Common myeloid progenitor, CD34-positive (primary cell): ENCODE measurements at regions not wholly inside any gene's neighbourhood (a gene's known extent, or its start where the extent isn't known, plus 50 kb on each side); places are given as distances from the start of the nearest gene placed in this dataset.

Source experiments
- CTCF ChIA-PET: fragments of 350-600 bp; sonication (Branson Sonifier 250); formaldehyde crosslinking; loops from one replicate; lab custom pipeline; 2021; ENCODE audit warnings: antibody characterized with exemption; lab: Charles Lee
- POLR2A ChIA-PET: fragments of 350-600 bp; sonication (Branson Sonifier 250); formaldehyde crosslinking; loops from one replicate; lab custom pipeline; 2021; ENCODE audit warnings: antibody characterized with exemption; lab: Charles Lee
- DNase-seq, 3 donors: peaks; one replicate each; pipeline versions ENCODE4 v3.0.0 to v3.0.0-alpha.2; 2013
- H3K27ac ChIP-seq, 2 experiments: 1 replicate in 1 of 2; 2 replicates in 1 of 2; pipeline ENCODE4 v1.7.0; 2013; ENCODE audit warnings: inconsistent platforms in 2 of 2, low read length in 2 of 2, mild to moderate bottlenecking in 2 of 2, low read depth in 1 of 2, moderate library complexity in 1 of 2; ENCODE audit not compliant: severe bottlenecking in 2 of 2, insufficient read depth in 1 of 2, poor library complexity in 1 of 2
- H3K27me3 ChIP-seq, 5 experiments: replicated peaks in 2 of 5; 1 replicate in 3 of 5; 2 replicates in 2 of 5; pipeline versions ENCODE4 v1.6.1 to v1.7.0; 2013; ENCODE audit warnings: low read length in 4 of 5, mild to moderate bottlenecking in 2 of 5, moderate library complexity in 2 of 5, inconsistent platforms in 1 of 5; ENCODE audit not compliant: insufficient read depth in 5 of 5, control insufficient read depth in 4 of 5
- H3K36me3 ChIP-seq, 4 experiments: 1 replicate in 2 of 4; 2 replicates in 2 of 4; pipeline versions ENCODE4 v1.6.1 to v1.7.0; 2013; ENCODE audit warnings: low read length in 3 of 4, control low read depth in 1 of 4, mild to moderate bottlenecking in 1 of 4; ENCODE audit not compliant: control insufficient read depth in 4 of 4, insufficient read depth in 4 of 4
- H3K4me1 ChIP-seq, 4 experiments: 1 replicate in 3 of 4; 2 replicates in 1 of 4; pipeline versions ENCODE4 v1.6.1 to v1.7.1; 2013; ENCODE audit warnings: low read length in 3 of 4, mild to moderate bottlenecking in 3 of 4, control low read depth in 1 of 4, inconsistent platforms in 1 of 4, moderate library complexity in 1 of 4; ENCODE audit not compliant: control insufficient read depth in 4 of 4, insufficient read depth in 4 of 4; ENCODE audit errors: control extremely low read depth in 1 of 4
- H3K4me3 ChIP-seq, 7 experiments: 1 replicate in 4 of 7; 2 replicates in 3 of 7; pipeline versions ENCODE4 v1.5.1 to v1.7.0; 2013; ENCODE audit warnings: mild to moderate bottlenecking in 7 of 7, low read length in 6 of 7, moderate library complexity in 6 of 7, inconsistent platforms in 2 of 7, low read depth in 2 of 7, control low read depth in 1 of 7; ENCODE audit not compliant: insufficient read depth in 4 of 7, control insufficient read depth in 1 of 7; ENCODE audit errors: extremely low read depth in 1 of 7
- H3K9me3 ChIP-seq, 5 experiments: 1 replicate in 4 of 5; 2 replicates in 1 of 5; pipeline versions ENCODE4 v1.6.1 to v1.7.1; 2013; ENCODE audit warnings: low read length in 4 of 5, mild to moderate bottlenecking in 2 of 5, inconsistent platforms in 1 of 5, low read depth in 1 of 5, moderate library complexity in 1 of 5; ENCODE audit not compliant: control insufficient read depth in 4 of 5, insufficient read depth in 2 of 5; ENCODE audit errors: control extremely low read depth in 1 of 5
- WGBS: methylation state at CpG from one replicate; pipeline ENCODE4 v1.1.5; 2013; ENCODE audit not compliant: insufficient coverage; 5-methylcytosine and 5-hydroxymethylcytosine counted together

GRCh38 chr18:78304192-78305164 lies 675.1 kb upstream of the SALL3 start:
- Histone ChIP-seq H3K4me1 (no peaks in the 10 kb centered on the region), H3K9me3 (no peaks in the 10 kb centered on the region), H3K27ac (no peak overlapping the region), H3K36me3 (no peaks in the 10 kb centered on the region), H3K4me3 (no peak overlapping the region), H3K27me3 (peaks cover 0 to 3% (median 2%) of the 10 kb centered on the region in 5 experiments)
- ChIA-PET CTCF (no interaction called here), POLR2A (no interaction called here)
- no peak for DNase-seq
- WGBS: 93% methylated on average over 17 of the region's 25 CpGs

- CTCF ChIA-PET: no interaction called here
These were observed 673.8 kb upstream of the SALL3 start for GRCh38 chr18:78305789-78306188.

GRCh38 chr18:78309307-78309706 lies 670.3 kb upstream of the SALL3 start:
- DNase-seq: no peak
- Histone ChIP-seq H3K4me3 (no peak overlapping the region), H3K9me3 (no peaks in the 10 kb centered on the region), H3K27ac (no peak overlapping the region), H3K27me3 (peaks cover 0 to 9% (median 1%) of the 10 kb centered on the region in 5 experiments), H3K4me1 (no peaks in the 10 kb centered on the region), H3K36me3 (no peaks in the 10 kb centered on the region)
- ChIA-PET CTCF (no interaction called here), POLR2A (no interaction called here)
- 61% methylated on average over 42 of the region's 42 CpGs for WGBS

More at GRCh38 chr18:78305789-78306188, 673.8 kb upstream of the SALL3 start:
- Histone ChIP-seq H3K27me3 (peaks cover 0 to 9% (median 2%) of the 10 kb centered on the region in 5 experiments), H3K36me3 (no peaks in the 10 kb centered on the region), H3K4me1 (no peaks in the 10 kb centered on the region), H3K4me3 (no peak overlapping the region), H3K27ac (no peak overlapping the region), H3K9me3 (no peaks in the 10 kb centered on the region)
- no peak for DNase-seq
- 89% methylated on average over 1 of the region's 6 CpGs for WGBS
- POLR2A ChIA-PET: no interaction called here

- DNase-seq: no peak
- Histone ChIP-seq H3K4me1 (no peaks in the 10 kb centered on the region), H3K27me3 (peaks cover 0 to 9% (median 1%) of the 10 kb centered on the region in 5 experiments), H3K4me3 (no peak overlapping the region), H3K9me3 (no peaks in the 10 kb centered on the region), H3K27ac (no peak overlapping the region), H3K36me3 (no peaks in the 10 kb centered on the region)
- CTCF ChIA-PET: no interaction called here
- 80% methylated on average over 1 of the region's 8 CpGs for WGBS
- POLR2A ChIA-PET: no interaction called here
These were observed 669.7 kb upstream of the SALL3 start for GRCh38 chr18:78309924-78310323.

DNA sequence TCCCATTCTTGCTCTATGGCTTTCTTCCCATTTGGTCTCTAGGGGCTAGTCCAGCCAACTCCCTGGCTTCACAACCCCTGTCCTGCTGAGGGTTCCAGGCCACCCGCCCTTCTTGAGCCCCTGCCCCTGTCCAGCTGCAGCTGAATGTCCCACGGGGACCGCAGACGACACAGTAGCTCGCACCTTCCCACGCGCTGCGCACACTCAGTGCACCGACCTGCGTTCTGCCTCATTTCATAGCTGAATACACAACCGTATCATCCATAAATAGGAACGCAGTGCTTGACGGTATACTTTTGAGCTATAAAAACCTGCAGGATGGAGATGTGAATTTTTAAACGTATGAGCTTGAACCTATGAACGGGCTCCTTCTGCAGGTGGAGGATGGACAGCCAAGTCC lies 660.4 kb upstream of the SALL3 start:
- POLR2A ChIA-PET: no interaction called here
- Histone ChIP-seq H3K27ac (no peak overlapping the region), H3K9me3 (no peaks in the 10 kb centered on the region), H3K27me3 (no peaks in the 10 kb centered on the region), H3K36me3 (no peaks in the 10 kb centered on the region), H3K4me1 (no peaks in the 10 kb centered on the region), H3K4me3 (no peak overlapping the region)
- no peak for DNase-seq
- CTCF ChIA-PET: interaction anchor here (1.7 kb wide), 1 partner anchor 17 kb away, joined by 4 read pairs; no protein-coding TSS in a partner anchor
- 88% methylated on average over 15 of the region's 15 CpGs for WGBS

DNA sequence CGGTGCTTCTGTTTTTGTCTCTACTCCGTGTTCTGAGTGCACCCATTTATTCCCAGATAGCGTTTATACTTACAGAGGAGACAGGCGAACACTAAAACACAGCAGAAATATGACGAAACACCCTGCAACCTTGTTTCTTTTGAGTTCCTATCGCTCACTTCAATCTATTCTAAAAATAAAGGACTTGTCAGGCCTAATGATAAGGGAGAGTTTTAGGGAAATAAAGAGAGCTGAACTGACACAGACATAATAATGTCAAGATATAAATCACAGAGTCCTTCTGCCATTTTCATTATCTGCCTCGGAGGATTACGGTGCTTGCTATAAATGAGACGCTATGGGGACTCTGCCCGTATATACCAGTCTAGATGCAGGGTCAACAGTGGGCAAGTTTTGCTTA lies 659.7 kb upstream of the SALL3 start:
- ChIA-PET POLR2A (no interaction called here), CTCF (interaction anchor here (1.7 kb wide), 1 partner anchor 16 kb away, joined by 4 read pairs; no protein-coding TSS in a partner anchor)
- H3K27me3 ChIP-seq: no peaks in the 10 kb centered on the region
- H3K36me3 ChIP-seq: no peaks in the 10 kb centered on the region
- H3K27ac ChIP-seq: no peak overlapping the region
- no peaks in the 10 kb centered on the region for H3K4me1 ChIP-seq
- WGBS: 81% methylated on average over 8 of the region's 10 CpGs
- DNase-seq: no peak
- H3K9me3 ChIP-seq: no peaks in the 10 kb centered on the region
- H3K4me3 ChIP-seq: no peak overlapping the region

DNA sequence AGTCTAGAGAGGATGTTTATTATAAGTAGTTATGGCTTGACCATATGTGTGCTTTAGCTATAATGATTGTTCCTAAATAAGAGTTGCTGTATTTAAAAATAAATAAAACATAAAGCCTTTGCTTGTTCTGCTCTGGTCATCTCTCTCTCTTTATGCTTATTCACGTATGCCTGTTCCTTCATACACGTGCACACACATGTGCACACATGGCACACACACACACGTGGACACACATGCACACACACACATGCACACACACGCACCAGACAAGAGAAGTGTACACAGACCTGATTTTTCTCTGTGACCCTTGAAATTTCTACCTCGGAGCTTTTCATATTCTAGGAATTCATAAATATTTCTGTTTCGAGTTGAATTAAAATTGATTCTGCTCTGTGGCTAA lies 658.2 kb upstream of the SALL3 start:
- CTCF ChIA-PET: no interaction called here
- POLR2A ChIA-PET: no interaction called here
- WGBS: 91% methylated on average over 5 of the region's 6 CpGs

More for the DNA sequence above, 658.2 kb upstream of the SALL3 start:
- H3K4me1 ChIP-seq: no peaks in the 10 kb centered on the region
- H3K36me3 ChIP-seq: no peaks in the 10 kb centered on the region
- no peaks in the 10 kb centered on the region for H3K27me3 ChIP-seq
- H3K27ac ChIP-seq: no peak overlapping the region
- no peaks in the 10 kb centered on the region for H3K9me3 ChIP-seq
- DNase-seq: no peak
- H3K4me3 ChIP-seq: no peak overlapping the region
